ENCODE measurements at regions not wholly inside any gene's neighbourhood (a gene's known extent, or its start where the extent isn't known, plus 50 kb on each side); places are given as distances from the start of the nearest gene placed in this dataset.

DNA sequence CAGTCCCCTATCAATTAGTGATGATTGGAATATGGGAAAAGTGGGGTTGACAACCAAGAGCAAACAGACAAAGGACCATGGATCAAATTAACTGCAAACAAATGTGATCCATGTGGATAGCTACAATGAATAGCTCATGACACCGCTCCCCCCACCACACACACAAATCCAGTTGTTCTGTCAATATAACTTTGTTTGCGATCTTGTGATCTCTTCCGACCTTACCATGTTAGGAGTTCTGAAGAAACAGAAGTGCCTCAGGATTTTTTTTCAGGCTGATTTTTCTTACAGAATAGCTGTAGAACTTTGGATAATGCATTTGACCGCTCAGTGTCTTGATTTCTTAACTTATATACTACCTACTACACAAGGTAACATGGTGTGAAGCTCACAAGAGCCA, 116.6 kb downstream of the SH2D1A start:
- Histone ChIP-seq H3K27me3 (ENCODE audit: control insufficient read depth, insufficient read depth, low read length) (no peaks in the 10 kb centered on the region), H3K4me1 (ENCODE audit: control insufficient read depth, extremely low read depth, insufficient read depth, low read length) (no peaks in the 10 kb centered on the region)
- DNase-seq (ENCODE audit: low read depth in 2 of 2) = no peak

GRCh38 chrX:124467202-124467601, 120.8 kb downstream of the SH2D1A start:
- DNase-seq (ENCODE audit: low read depth in 2 of 2) = no peak
- Histone ChIP-seq H3K9me3 (ENCODE audit: control insufficient read depth, insufficient read depth, low read depth, low read length) (no peaks in the 10 kb centered on the region), H3K27me3 (ENCODE audit: control insufficient read depth, insufficient read depth, low read length) (no peaks in the 10 kb centered on the region), H3K79me2 (ENCODE audit: control insufficient read depth, insufficient read depth, low read length) (no peaks in the 10 kb centered on the region), H3K4me1 (ENCODE audit: control insufficient read depth, extremely low read depth, insufficient read depth, low read length) (no peaks in the 10 kb centered on the region), H3K9ac (ENCODE audit: insufficient read depth, low read length) (no peak overlapping the region), H4K20me1 (ENCODE audit: control insufficient read depth, extremely low read depth, insufficient read depth, low read length) (no peaks in the 10 kb centered on the region), H3K4me2 (ENCODE audit: extremely low read depth, insufficient read depth, low read length) (no peak overlapping the region), H3K27ac (ENCODE audit: insufficient read depth, low read length) (no peak overlapping the region), H3K36me3 (ENCODE audit: control insufficient read depth, insufficient read depth, low read length) (no peaks in the 10 kb centered on the region), H2AFZ (ENCODE audit: low read length) (no peak overlapping the region), H3K4me3 (replicated peaks in 1 of 4; ENCODE audit: control extremely low read depth in 1 of 4, insufficient read depth in 1 of 4, low read depth in 3 of 4, low read length in 4 of 4) (no peak overlapping the region)
- TF ChIP-seq CTCF (conservative IDR thresholded peaks at IDR 0.05 in 1 of 2, IDR thresholded peaks at IDR 0.05 in 1 of 2; ENCODE audit: low read depth in 1 of 2, low read length in 2 of 2) = no peak
- TF ChIP-seq EZH2 (IDR thresholded peaks at IDR 0.05; ENCODE audit: low read length, missing control alignments) = no peak

More for the DNA sequence above, 116.6 kb downstream of the SH2D1A start:
- H3K4me2 ChIP-seq (ENCODE audit: extremely low read depth, insufficient read depth, low read length) = no peak overlapping the region
- H3K9me3 ChIP-seq (ENCODE audit: control insufficient read depth, insufficient read depth, low read depth, low read length) = no peaks in the 10 kb centered on the region
- no peak overlapping the region for H2AFZ ChIP-seq (ENCODE audit: low read length)
- no peak overlapping the region for H3K27ac ChIP-seq (ENCODE audit: insufficient read depth, low read length)
- no peaks in the 10 kb centered on the region for H3K79me2 ChIP-seq (ENCODE audit: control insufficient read depth, insufficient read depth, low read length)
- TF ChIP-seq CTCF (conservative IDR thresholded peaks at IDR 0.05 in 1 of 2, IDR thresholded peaks at IDR 0.05 in 1 of 2; ENCODE audit: low read depth in 1 of 2, low read length in 2 of 2) = no peak
- no peak for TF ChIP-seq EZH2 (IDR thresholded peaks at IDR 0.05; ENCODE audit: low read length, missing control alignments)
- H4K20me1 ChIP-seq (ENCODE audit: control insufficient read depth, extremely low read depth, insufficient read depth, low read length) = no peaks in the 10 kb centered on the region
- no peak overlapping the region for H3K4me3 ChIP-seq (replicated peaks in 1 of 4; ENCODE audit: control extremely low read depth in 1 of 4, insufficient read depth in 1 of 4, low read depth in 3 of 4, low read length in 4 of 4)
- no peaks in the 10 kb centered on the region for H3K36me3 ChIP-seq (ENCODE audit: control insufficient read depth, insufficient read depth, low read length)
- no peak overlapping the region for H3K9ac ChIP-seq (ENCODE audit: insufficient read depth, low read length)

DNA sequence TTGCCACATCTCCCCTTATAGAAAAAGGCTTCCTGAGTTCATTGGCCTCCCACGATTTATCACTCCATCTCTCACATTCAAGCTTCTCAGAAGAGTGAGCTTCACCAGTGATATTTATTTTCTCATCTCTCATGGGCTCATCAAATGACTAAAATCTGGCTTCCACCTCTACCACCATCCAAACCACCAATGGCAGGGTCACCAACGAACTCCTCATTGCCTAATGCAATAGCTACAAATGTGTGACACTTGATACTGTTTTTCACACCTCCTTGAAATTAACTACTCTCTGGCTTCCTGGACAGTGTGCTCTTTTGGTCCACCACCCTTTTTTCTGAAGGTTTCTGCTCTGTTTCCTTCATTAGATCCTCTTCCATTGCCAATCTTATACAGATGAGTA, 129.0 kb downstream of the SH2D1A start:
- Histone ChIP-seq H3K4me3 (replicated peaks in 1 of 4; ENCODE audit: control extremely low read depth in 1 of 4, insufficient read depth in 1 of 4, low read depth in 3 of 4, low read length in 4 of 4) (no peak overlapping the region), H3K4me2 (ENCODE audit: extremely low read depth, insufficient read depth, low read length) (no peak overlapping the region), H3K9me3 (ENCODE audit: control insufficient read depth, insufficient read depth, low read depth, low read length) (no peaks in the 10 kb centered on the region), H3K4me1 (ENCODE audit: control insufficient read depth, extremely low read depth, insufficient read depth, low read length) (no peaks in the 10 kb centered on the region), H3K27ac (ENCODE audit: insufficient read depth, low read length) (no peak overlapping the region), H2AFZ (ENCODE audit: low read length) (no peak overlapping the region), H3K79me2 (ENCODE audit: control insufficient read depth, insufficient read depth, low read length) (no peaks in the 10 kb centered on the region), H4K20me1 (ENCODE audit: control insufficient read depth, extremely low read depth, insufficient read depth, low read length) (no peaks in the 10 kb centered on the region), H3K9ac (ENCODE audit: insufficient read depth, low read length) (no peak overlapping the region), H3K27me3 (ENCODE audit: control insufficient read depth, insufficient read depth, low read length) (no peaks in the 10 kb centered on the region), H3K36me3 (ENCODE audit: control insufficient read depth, insufficient read depth, low read length) (no peaks in the 10 kb centered on the region)
- no peak for TF ChIP-seq EZH2 (IDR thresholded peaks at IDR 0.05; ENCODE audit: low read length, missing control alignments)
- DNase-seq (ENCODE audit: low read depth in 2 of 2) = no peak

Data from fibroblast of lung (primary cell).